ENCODE measurements at regions not wholly inside any gene's neighbourhood (a gene's known extent, or its start where the extent isn't known, plus 50 kb on each side); places are given as distances from the start of the nearest gene placed in this dataset.

DNA sequence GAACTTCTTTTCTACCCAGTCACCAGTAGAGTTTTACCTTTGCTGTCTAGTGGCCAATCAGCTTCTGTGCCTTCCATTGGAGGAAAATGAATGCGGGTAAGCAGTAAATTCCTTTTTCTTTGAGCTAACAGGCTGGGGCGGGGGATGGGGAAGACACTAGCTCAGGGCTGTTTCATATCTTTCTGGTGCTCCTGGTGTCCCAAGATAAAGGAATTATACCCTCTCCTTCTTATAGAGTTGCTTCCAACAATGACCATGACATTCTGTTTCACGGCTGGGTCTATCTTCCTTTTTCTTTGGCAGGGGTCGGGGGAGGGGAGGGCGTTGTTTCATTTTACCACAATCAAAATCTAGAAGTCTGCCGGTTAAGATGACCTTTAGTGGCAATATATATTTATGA, 51.2 kb upstream of the RPS23 start:
- Histone ChIP-seq H4K20me1 (ENCODE audit: insufficient read depth, low read length) (no peaks in the 10 kb centered on the region), H3K36me3 (ENCODE audit: insufficient read depth, low read length) (no peaks in the 10 kb centered on the region), H3K9ac (ENCODE audit: low read depth, low read length) (no peak overlapping the region), H3K9me3 (ENCODE audit: insufficient read depth, low read length, severe bottlenecking) (no peaks in the 10 kb centered on the region), H3K27me3 (ENCODE audit: insufficient read depth, low read length, poor library complexity) (no peaks in the 10 kb centered on the region), H3K4me3 (ENCODE audit: low read depth in 1 of 2, low read length in 2 of 2) (no peak overlapping the region), H2AFZ (ENCODE audit: low read depth, low read length) (no peak overlapping the region), H3K4me2 (ENCODE audit: insufficient read depth, low read length) (no peak overlapping the region), H3K79me2 (ENCODE audit: insufficient read depth, low read length) (no peaks in the 10 kb centered on the region), H3K27ac (ENCODE audit: low read length) (no peak overlapping the region; the same call in 1 of the 2 replicates), H3K4me1 (ENCODE audit: insufficient read depth, low read length) (peaks cover 40% of the 10 kb centered on the region)
- DNase-seq (no peak), ATAC-seq (ENCODE audit: insufficient read depth, low read depth) (no peak)
- no peak for TF ChIP-seq EZH2 (IDR thresholded peaks at IDR 0.05; ENCODE audit: borderline replicate concordance, low read depth, low read length, severe bottlenecking)
- TF ChIP-seq, protein P1, sequence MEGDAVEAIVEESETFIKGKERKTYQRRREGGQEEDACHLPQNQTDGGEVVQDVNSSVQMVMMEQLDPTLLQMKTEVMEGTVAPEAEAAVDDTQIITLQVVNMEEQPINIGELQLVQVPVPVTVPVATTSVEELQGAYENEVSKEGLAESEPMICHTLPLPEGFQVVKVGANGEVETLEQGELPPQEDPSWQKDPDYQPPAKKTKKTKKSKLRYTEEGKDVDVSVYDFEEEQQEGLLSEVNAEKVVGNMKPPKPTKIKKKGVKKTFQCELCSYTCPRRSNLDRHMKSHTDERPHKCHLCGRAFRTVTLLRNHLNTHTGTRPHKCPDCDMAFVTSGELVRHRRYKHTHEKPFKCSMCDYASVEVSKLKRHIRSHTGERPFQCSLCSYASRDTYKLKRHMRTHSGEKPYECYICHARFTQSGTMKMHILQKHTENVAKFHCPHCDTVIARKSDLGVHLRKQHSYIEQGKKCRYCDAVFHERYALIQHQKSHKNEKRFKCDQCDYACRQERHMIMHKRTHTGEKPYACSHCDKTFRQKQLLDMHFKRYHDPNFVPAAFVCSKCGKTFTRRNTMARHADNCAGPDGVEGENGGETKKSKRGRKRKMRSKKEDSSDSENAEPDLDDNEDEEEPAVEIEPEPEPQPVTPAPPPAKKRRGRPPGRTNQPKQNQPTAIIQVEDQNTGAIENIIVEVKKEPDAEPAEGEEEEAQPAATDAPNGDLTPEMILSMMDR (IDR thresholded peaks at IDR 0.05; ENCODE audit: borderline replicate concordance, extremely low read depth, low read length, poor library complexity, severe bottlenecking): no peak

Data from DND-41 (cell line).